Thyroid gland (tissue), 4 donors: ENCODE measurements at regions not wholly inside any gene's neighbourhood (a gene's known extent, or its start where the extent isn't known, plus 50 kb on each side); places are given as distances from the start of the nearest gene placed in this dataset.

ENCODE experiments used
- DNase-seq, 2 donors: peaks; one replicate each; pipeline ENCODE4 v3.0.0-alpha.2; 2019
- H3K27ac ChIP-seq, 3 donors: fragments of 200-600 bp; sonication (generic); 1 replicate in 2 of 3; 2 replicates in 1 of 3; pipeline ENCODE4 v1.5.1; 2016 to 2019; ENCODE audit warnings: mild to moderate bottlenecking in 1 of 3, moderate library complexity in 1 of 3
- H3K27me3 ChIP-seq: fragments of 200-600 bp; sonication (generic); one replicate; pipeline ENCODE4 v1.5.1; 2019
- H3K36me3 ChIP-seq, 2 donors: fragments of 200-600 bp; sonication (generic); one replicate each; pipeline ENCODE4 v1.5.1; 2016 to 2019
- H3K4me1 ChIP-seq, 2 donors: fragments of 200-600 bp; sonication (generic); one replicate each; pipeline ENCODE4 v1.5.1; 2017 to 2019
- H3K4me3 ChIP-seq, 3 donors: fragments of 200-600 bp; sonication (generic); replicated peaks in 1 of 3; 1 replicate in 2 of 3; 2 replicates in 1 of 3; pipeline ENCODE4 v1.5.1; 2016; ENCODE audit warnings: mild to moderate bottlenecking in 1 of 3
- H3K9me3 ChIP-seq: fragments of 200-600 bp; sonication (generic); one replicate; pipeline ENCODE4 v1.5.1; 2017
- CTCF ChIP-seq, 6 experiments: fragments of 200-600 bp in 3 of 6; fragments of 450-650 bp in 3 of 6; sonication (generic) in 3 of 6; IDR thresholded peaks; one replicate each; pipeline ENCODE4 v1.5.1; 2016 to 2019; ENCODE audit warnings: antibody characterized with exemption in 6 of 6, mild to moderate bottlenecking in 2 of 6, inconsistent platforms in 1 of 6, moderate library complexity in 1 of 6
- POLR2A ChIP-seq, 2 donors: fragments of 450-650 bp; IDR thresholded peaks; one replicate each; pipeline ENCODE4 v1.6.1; 2017; ENCODE audit warnings: antibody characterized with exemption in 2 of 2, mild to moderate bottlenecking in 2 of 2, moderate library complexity in 1 of 2
- WGBS, 2 donors: methylation state at CpG; one replicate each; pipeline ENCODE4 v1.1.5; 2017; 5-methylcytosine and 5-hydroxymethylcytosine counted together
- intact Hi-C: fragments of 100-400 bp; cut with DNase I; formaldehyde crosslinking; loops from one replicate; pipeline ENCODE4 v1.15.1; 2023

- intact Hi-C loops, result no loop called here
- Histone ChIP-seq H3K4me3 (no peak overlapping the region), H3K4me1 (no peaks in the 10 kb centered on the region), H3K27ac (no peak overlapping the region), H3K27me3 (no peaks in the 10 kb centered on the region), H3K9me3 (no peaks in the 10 kb centered on the region), H3K36me3 (no peaks in the 10 kb centered on the region)
- 94 to 96% methylated on average over 9 of the region's 9 CpGs for WGBS, 2 donors
- no peak for TF ChIP-seq POLR2A (IDR thresholded peaks at IDR 0.05)
- TF ChIP-seq CTCF (IDR thresholded peaks at IDR 0.05), result no peak
- no peak for DNase-seq
Observed at GRCh38 chr2:12852135-12852534, 135.4 kb downstream of the TRIB2 start.

GRCh38 chr2:12854001-12854530 is 137.3 kb downstream of the TRIB2 start:
- Histone ChIP-seq H3K27me3 (no peaks in the 10 kb centered on the region), H3K4me3 (no peak overlapping the region), H3K9me3 (no peaks in the 10 kb centered on the region), H3K36me3 (no peaks in the 10 kb centered on the region), H3K27ac (no peak overlapping the region), H3K4me1 (no peaks in the 10 kb centered on the region)
- no peak for DNase-seq
- WGBS, 2 donors, result 78 to 81% methylated on average over 20 to 22 of the region's 28 CpGs
- TF ChIP-seq POLR2A (IDR thresholded peaks at IDR 0.05), result no peak
- intact Hi-C loops, result no loop called here

- H3K9me3 ChIP-seq, result no peaks in the 10 kb centered on the region
- H3K27ac ChIP-seq, result no peak overlapping the region
- no peak for DNase-seq
- TF ChIP-seq POLR2A (IDR thresholded peaks at IDR 0.05) (no peak), CTCF (IDR thresholded peaks at IDR 0.05) (no peak)
- no peaks in the 10 kb centered on the region for H3K27me3 ChIP-seq
- intact Hi-C loops, result no loop called here
- H3K4me3 ChIP-seq, result no peak overlapping the region
- H3K4me1 ChIP-seq, result no peaks in the 10 kb centered on the region
- H3K36me3 ChIP-seq, result no peaks in the 10 kb centered on the region
Observed at GRCh38 chr2:12855508-12855907, 138.8 kb downstream of the TRIB2 start.

GRCh38 chr2:12856934-12857601 is 140.3 kb downstream of the TRIB2 start:
- Histone ChIP-seq H3K36me3 (no peaks in the 10 kb centered on the region), H3K27me3 (no peaks in the 10 kb centered on the region), H3K4me1 (no peaks in the 10 kb centered on the region), H3K27ac (no peak overlapping the region), H3K4me3 (no peak overlapping the region), H3K9me3 (no peaks in the 10 kb centered on the region)
- 67 to 75% methylated on average over 3 of the region's 3 CpGs for WGBS, 2 donors
- intact Hi-C loops, result no loop called here
- TF ChIP-seq POLR2A (IDR thresholded peaks at IDR 0.05) (no peak), CTCF (IDR thresholded peaks at IDR 0.05) (no peak)
- DNase-seq, result no peak

GRCh38 chr2:12857891-12858290 is 141.2 kb downstream of the TRIB2 start:
- no peaks in the 10 kb centered on the region for H3K4me1 ChIP-seq
- H3K27me3 ChIP-seq, result no peaks in the 10 kb centered on the region
- no peak for DNase-seq
- WGBS, 2 donors, result 49 to 61% methylated on average over 1 of the region's 1 CpG
- H3K4me3 ChIP-seq, result no peak overlapping the region
- no peak for TF ChIP-seq CTCF (IDR thresholded peaks at IDR 0.05)
- no peak for TF ChIP-seq POLR2A (IDR thresholded peaks at IDR 0.05)
- no peaks in the 10 kb centered on the region for H3K9me3 ChIP-seq
- H3K36me3 ChIP-seq, result no peaks in the 10 kb centered on the region
- intact Hi-C loops, result no loop called here
- no peak overlapping the region for H3K27ac ChIP-seq
